ENCODE measurements at regions not wholly inside any gene's neighbourhood (a gene's known extent, or its start where the extent isn't known, plus 50 kb on each side); places are given as distances from the start of the nearest gene placed in this dataset.

- 91% methylated on average over 6 of the region's 9 CpGs for WGBS (ENCODE audit: insufficient coverage)
- Histone ChIP-seq H3K36me3 (replicated peaks in 1 of 2; ENCODE audit: control extremely low read depth in 1 of 2, control insufficient read depth in 1 of 2, extremely low read depth in 1 of 2, insufficient read depth in 2 of 2, low read length in 1 of 2) (no peaks in the 10 kb centered on the region), H3K9me3 (ENCODE audit: control extremely low read depth in 1 of 3, control insufficient read depth in 2 of 3, insufficient read depth in 1 of 3, low read length in 2 of 3) (peaks cover 0 to 12% (median 0%) of the 10 kb centered on the region in 3 donors), H2AFZ (ENCODE audit: insufficient read depth, low read depth, low read length, poor library complexity, severe bottlenecking) (no peak overlapping the region), H3K79me2 (ENCODE audit: control insufficient read depth, insufficient read depth, low read length) (no peaks in the 10 kb centered on the region), H3K27me3 (replicated peaks in 1 of 4; ENCODE audit: control extremely low read depth in 1 of 4, control insufficient read depth in 3 of 4, insufficient read depth in 4 of 4, low read length in 3 of 4) (no peaks in the 10 kb centered on the region), H3K9ac (ENCODE audit: low read length) (no peak overlapping the region), H3K4me2 (replicated peaks; ENCODE audit: low read depth, low read length, poor library complexity, severe bottlenecking) (no peak overlapping the region), H3K4me1 (ENCODE audit: control insufficient read depth in 2 of 2, insufficient read depth in 2 of 2, low read length in 2 of 2) (no peaks in the 10 kb centered on the region), H4K20me1 (ENCODE audit: control insufficient read depth, insufficient read depth, low read length, poor library complexity, severe bottlenecking) (no peaks in the 10 kb centered on the region), H3K4me3 (ENCODE audit: control extremely low read depth in 1 of 5, extremely low read depth in 1 of 5, insufficient read depth in 1 of 5, low read depth in 2 of 5, low read length in 4 of 5) (no peak overlapping the region), H3K27ac (ENCODE audit: low read length in 2 of 2) (no peak overlapping the region)
- Mint-ChIP-seq H3K9me3 (ENCODE audit: insufficient read depth) (peaks cover 3% of the 10 kb centered on the region), H3K27ac (no peak overlapping the region), H3K4me1 (no peaks in the 10 kb centered on the region), H3K27me3 (no peaks in the 10 kb centered on the region), H3K4me3 (no peak overlapping the region)
- DNase-seq: no peak
- intact Hi-C loops (cut with micrococcal nuclease): no loop called here
- CTCF ChIA-PET: no interaction called here
- TF ChIP-seq CTCF (IDR thresholded peaks at IDR 0.05): no peak
- TF ChIP-seq EZH2 (IDR thresholded peaks at IDR 0.05; ENCODE audit: borderline replicate concordance, insufficient read depth, low read depth, low read length, poor library complexity, severe bottlenecking): no peak
- POLR2A ChIA-PET: no interaction called here
- no peak for ATAC-seq (ENCODE audit: low read depth)
Measured at GRCh38 chr9:120045011-120045410, 535.0 kb downstream of the CDK5RAP2 start.

- H3K27me3 Mint-ChIP-seq: no peaks in the 10 kb centered on the region
- H3K4me1 ChIP-seq (ENCODE audit: control insufficient read depth in 2 of 2, insufficient read depth in 2 of 2, low read length in 2 of 2): no peaks in the 10 kb centered on the region
- no peaks in the 10 kb centered on the region for H4K20me1 ChIP-seq (ENCODE audit: control insufficient read depth, insufficient read depth, low read length, poor library complexity, severe bottlenecking)
- no peak for TF ChIP-seq CTCF (IDR thresholded peaks at IDR 0.05)
- TF ChIP-seq EZH2 (IDR thresholded peaks at IDR 0.05; ENCODE audit: borderline replicate concordance, insufficient read depth, low read depth, low read length, poor library complexity, severe bottlenecking): no peak
- no peak overlapping the region for H3K27ac Mint-ChIP-seq
- H3K9ac ChIP-seq (ENCODE audit: low read length): no peak overlapping the region
- peaks cover 0 to 12% (median 0%) of the 10 kb centered on the region in 3 donors for H3K9me3 ChIP-seq (ENCODE audit: control extremely low read depth in 1 of 3, control insufficient read depth in 2 of 3, insufficient read depth in 1 of 3, low read length in 2 of 3)
- no peaks in the 10 kb centered on the region for H3K79me2 ChIP-seq (ENCODE audit: control insufficient read depth, insufficient read depth, low read length)
- H3K27me3 ChIP-seq (replicated peaks in 1 of 4; ENCODE audit: control extremely low read depth in 1 of 4, control insufficient read depth in 3 of 4, insufficient read depth in 4 of 4, low read length in 3 of 4): no peaks in the 10 kb centered on the region
- no peak overlapping the region for H3K4me3 Mint-ChIP-seq
- no peak overlapping the region for H2AFZ ChIP-seq (ENCODE audit: insufficient read depth, low read depth, low read length, poor library complexity, severe bottlenecking)
- no peak overlapping the region for H3K4me2 ChIP-seq (replicated peaks; ENCODE audit: low read depth, low read length, poor library complexity, severe bottlenecking)
- H3K4me3 ChIP-seq (ENCODE audit: control extremely low read depth in 1 of 5, extremely low read depth in 1 of 5, insufficient read depth in 1 of 5, low read depth in 2 of 5, low read length in 4 of 5): no peak overlapping the region
- 94% methylated on average over 3 of the region's 7 CpGs for WGBS (ENCODE audit: insufficient coverage)
- H3K4me1 Mint-ChIP-seq: no peaks in the 10 kb centered on the region
- ATAC-seq (ENCODE audit: low read depth) (no peak), DNase-seq (no peak)
- H3K9me3 Mint-ChIP-seq (ENCODE audit: insufficient read depth): peaks cover 3% of the 10 kb centered on the region
- intact Hi-C loops (cut with micrococcal nuclease): no loop called here
- ChIA-PET CTCF (no interaction called here), POLR2A (no interaction called here)
- H3K27ac ChIP-seq (ENCODE audit: low read length in 2 of 2): no peak overlapping the region
- no peaks in the 10 kb centered on the region for H3K36me3 ChIP-seq (replicated peaks in 1 of 2; ENCODE audit: control extremely low read depth in 1 of 2, control insufficient read depth in 1 of 2, extremely low read depth in 1 of 2, insufficient read depth in 2 of 2, low read length in 1 of 2)
Measured at GRCh38 chr9:120043448-120043847, 536.5 kb downstream of the CDK5RAP2 start.
